ENCODE measurements at regions not wholly inside any gene's neighbourhood (a gene's known extent, or its start where the extent isn't known, plus 50 kb on each side); places are given as distances from the start of the nearest gene placed in this dataset.
"Not testable (repeated sequence)": the region's sequence is repeated elsewhere in the genome, so short reads cannot be mapped to it uniquely, and the experiment has no call there.

- 87% methylated on average over 7 of the region's 7 CpGs for WGBS
- H3K9me3 ChIP-seq; DNase-seq (ENCODE audit: extremely low spot score); intact Hi-C loops (cut with DNase I); H3K4me1 ChIP-seq; H3K4me3 ChIP-seq; H3K36me3 ChIP-seq; H3K27ac ChIP-seq (replicated peaks in 1 of 4); H3K27me3 ChIP-seq: not testable (repeated sequence)
Measured at GRCh38 chr15:20256394-20256793, 285.2 kb downstream of the GOLGA6L6 start.

- intact Hi-C loops (cut with DNase I); DNase-seq (ENCODE audit: extremely low spot score); H3K27ac ChIP-seq (replicated peaks in 1 of 4); H3K27me3 ChIP-seq; H3K36me3 ChIP-seq; H3K4me1 ChIP-seq; H3K9me3 ChIP-seq; H3K4me3 ChIP-seq: not testable (repeated sequence)
- WGBS = 72% methylated on average over 9 of the region's 9 CpGs
Measured at GRCh38 chr15:20255641-20256040, 286.0 kb downstream of the GOLGA6L6 start.

GRCh38 chr15:20253047-20253615, 288.5 kb downstream of the GOLGA6L6 start:
- H3K9me3 ChIP-seq; H3K27me3 ChIP-seq; intact Hi-C loops (cut with DNase I); H3K4me1 ChIP-seq; DNase-seq (ENCODE audit: extremely low spot score); H3K4me3 ChIP-seq; H3K27ac ChIP-seq (replicated peaks in 1 of 4); H3K36me3 ChIP-seq: not testable (repeated sequence)
- WGBS = 54% methylated on average over 2 of the region's 2 CpGs

- H3K9me3 ChIP-seq; H3K36me3 ChIP-seq; H3K27ac ChIP-seq (replicated peaks in 1 of 4); H3K27me3 ChIP-seq; H3K4me3 ChIP-seq; DNase-seq (ENCODE audit: extremely low spot score); intact Hi-C loops (cut with DNase I); H3K4me1 ChIP-seq: not testable (repeated sequence)
- WGBS = 78% methylated on average over 7 of the region's 7 CpGs
Measured at GRCh38 chr15:20252040-20252439, 289.6 kb downstream of the GOLGA6L6 start.

GRCh38 chr15:20251214-20252005, 290.2 kb downstream of the GOLGA6L6 start:
- H3K27ac ChIP-seq (replicated peaks in 1 of 4); H3K27me3 ChIP-seq; DNase-seq (ENCODE audit: extremely low spot score); H3K9me3 ChIP-seq; H3K4me1 ChIP-seq; H3K36me3 ChIP-seq; H3K4me3 ChIP-seq; intact Hi-C loops (cut with DNase I): not testable (repeated sequence)
- WGBS = 76% methylated on average over 13 of the region's 13 CpGs

- H3K36me3 ChIP-seq; H3K4me3 ChIP-seq; H3K27ac ChIP-seq (replicated peaks in 1 of 4); H3K27me3 ChIP-seq; H3K9me3 ChIP-seq; H3K4me1 ChIP-seq; DNase-seq (ENCODE audit: extremely low spot score); intact Hi-C loops (cut with DNase I): not testable (repeated sequence)
- 55% methylated on average over 3 of the region's 3 CpGs for WGBS
Measured at GRCh38 chr15:20250206-20250605, 291.4 kb downstream of the GOLGA6L6 start.

GRCh38 chr15:20249677-20249970, 292.0 kb downstream of the GOLGA6L6 start:
- intact Hi-C loops (cut with DNase I); H3K27ac ChIP-seq (replicated peaks in 1 of 4): not testable (repeated sequence)
- WGBS = 66% methylated on average over 2 of the region's 2 CpGs

GRCh38 chr15:20248434-20248833, 293.2 kb downstream of the GOLGA6L6 start:
- H3K4me1 ChIP-seq; H3K36me3 ChIP-seq; DNase-seq (ENCODE audit: extremely low spot score); H3K4me3 ChIP-seq; intact Hi-C loops (cut with DNase I); H3K27ac ChIP-seq (replicated peaks in 1 of 4); H3K9me3 ChIP-seq; H3K27me3 ChIP-seq: not testable (repeated sequence)
- WGBS = 83% methylated on average over 4 of the region's 4 CpGs

More at GRCh38 chr15:20249677-20249970, 292.0 kb downstream of the GOLGA6L6 start:
- H3K9me3 ChIP-seq; DNase-seq (ENCODE audit: extremely low spot score); H3K4me1 ChIP-seq; H3K36me3 ChIP-seq; H3K4me3 ChIP-seq; H3K27me3 ChIP-seq: not testable (repeated sequence)

GRCh38 chr15:20247137-20247536, 294.5 kb downstream of the GOLGA6L6 start:
- DNase-seq (ENCODE audit: extremely low spot score); intact Hi-C loops (cut with DNase I); H3K36me3 ChIP-seq; H3K27me3 ChIP-seq; H3K4me1 ChIP-seq; H3K9me3 ChIP-seq; H3K4me3 ChIP-seq; H3K27ac ChIP-seq (replicated peaks in 1 of 4): not testable (repeated sequence)
- 64% methylated on average over 6 of the region's 6 CpGs for WGBS

- H3K9me3 ChIP-seq; H3K4me1 ChIP-seq; H3K27me3 ChIP-seq; intact Hi-C loops (cut with DNase I); H3K4me3 ChIP-seq; H3K27ac ChIP-seq (replicated peaks in 1 of 4); H3K36me3 ChIP-seq; DNase-seq (ENCODE audit: extremely low spot score): not testable (repeated sequence)
- WGBS = 67% methylated on average over 8 of the region's 8 CpGs
Measured at GRCh38 chr15:20246624-20247023, 295.0 kb downstream of the GOLGA6L6 start.

GRCh38 chr15:20245856-20246255, 295.7 kb downstream of the GOLGA6L6 start:
- DNase-seq (ENCODE audit: extremely low spot score); H3K36me3 ChIP-seq; H3K27ac ChIP-seq (replicated peaks in 1 of 4); H3K4me3 ChIP-seq; H3K9me3 ChIP-seq; H3K4me1 ChIP-seq; H3K27me3 ChIP-seq; intact Hi-C loops (cut with DNase I): not testable (repeated sequence)
- 70% methylated on average over 3 of the region's 3 CpGs for WGBS

GRCh38 chr15:20244792-20245191, 296.8 kb downstream of the GOLGA6L6 start:
- H3K4me3 ChIP-seq; H3K27ac ChIP-seq (replicated peaks in 1 of 4); H3K36me3 ChIP-seq; DNase-seq (ENCODE audit: extremely low spot score); H3K4me1 ChIP-seq; intact Hi-C loops (cut with DNase I); H3K9me3 ChIP-seq; H3K27me3 ChIP-seq: not testable (repeated sequence)
- 80% methylated on average over 17 of the region's 17 CpGs for WGBS

- H3K27ac ChIP-seq (replicated peaks in 1 of 4); H3K27me3 ChIP-seq; DNase-seq (ENCODE audit: extremely low spot score); H3K4me1 ChIP-seq; H3K9me3 ChIP-seq; intact Hi-C loops (cut with DNase I); H3K4me3 ChIP-seq; H3K36me3 ChIP-seq: not testable (repeated sequence)
- WGBS = 71% methylated on average over 12 of the region's 12 CpGs
Measured at GRCh38 chr15:20243486-20244240, 297.9 kb downstream of the GOLGA6L6 start.
